ENCODE measurements at regions not wholly inside any gene's neighbourhood (a gene's known extent, or its start where the extent isn't known, plus 50 kb on each side); places are given as distances from the start of the nearest gene placed in this dataset.

DNA sequence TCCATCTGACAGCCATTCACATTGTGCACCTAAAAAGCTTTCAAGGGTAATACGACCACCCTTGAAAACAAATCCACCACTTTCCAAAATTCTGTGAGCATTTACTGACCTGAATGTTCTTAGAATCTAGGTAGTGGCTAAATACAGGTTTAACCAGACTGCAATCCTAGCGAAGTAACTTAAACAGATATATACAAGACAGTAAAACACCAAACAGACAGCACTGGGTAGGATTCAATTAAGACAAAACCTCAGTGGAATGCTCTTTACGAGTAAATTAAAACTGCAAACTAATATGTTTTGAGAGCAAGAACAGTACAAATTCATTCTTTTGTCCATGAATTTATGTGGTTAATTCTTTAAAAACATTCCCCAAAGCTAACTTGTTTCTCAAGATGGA is 354.2 kb upstream of the ESRRG start:
- TF ChIP-seq, protein P1, sequence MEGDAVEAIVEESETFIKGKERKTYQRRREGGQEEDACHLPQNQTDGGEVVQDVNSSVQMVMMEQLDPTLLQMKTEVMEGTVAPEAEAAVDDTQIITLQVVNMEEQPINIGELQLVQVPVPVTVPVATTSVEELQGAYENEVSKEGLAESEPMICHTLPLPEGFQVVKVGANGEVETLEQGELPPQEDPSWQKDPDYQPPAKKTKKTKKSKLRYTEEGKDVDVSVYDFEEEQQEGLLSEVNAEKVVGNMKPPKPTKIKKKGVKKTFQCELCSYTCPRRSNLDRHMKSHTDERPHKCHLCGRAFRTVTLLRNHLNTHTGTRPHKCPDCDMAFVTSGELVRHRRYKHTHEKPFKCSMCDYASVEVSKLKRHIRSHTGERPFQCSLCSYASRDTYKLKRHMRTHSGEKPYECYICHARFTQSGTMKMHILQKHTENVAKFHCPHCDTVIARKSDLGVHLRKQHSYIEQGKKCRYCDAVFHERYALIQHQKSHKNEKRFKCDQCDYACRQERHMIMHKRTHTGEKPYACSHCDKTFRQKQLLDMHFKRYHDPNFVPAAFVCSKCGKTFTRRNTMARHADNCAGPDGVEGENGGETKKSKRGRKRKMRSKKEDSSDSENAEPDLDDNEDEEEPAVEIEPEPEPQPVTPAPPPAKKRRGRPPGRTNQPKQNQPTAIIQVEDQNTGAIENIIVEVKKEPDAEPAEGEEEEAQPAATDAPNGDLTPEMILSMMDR (IDR thresholded peaks at IDR 0.05; ENCODE audit: low read depth, low read length, poor library complexity, severe bottlenecking), result no peak
- TF ChIP-seq EZH2phosphoT487 (IDR thresholded peaks at IDR 0.05; ENCODE audit: borderline replicate concordance, low read length), result no peak

Measured in DOHH2 (cell line).